IMR-90 (cell line): ENCODE measurements at regions not wholly inside any gene's neighbourhood (a gene's known extent, or its start where the extent isn't known, plus 50 kb on each side); places are given as distances from the start of the nearest gene placed in this dataset.

Experiments
- CEBPB ChIP-seq: IDR thresholded peaks from 2 replicates; pipeline ENCODE4 v1.6.1; 2012; ENCODE audit warnings: low read depth, low read length, improper control_type of control experiment
- CTCF ChIP-seq: conservative IDR thresholded peaks from 2 replicates; pipeline ENCODE4 v1.5.1; 2012; ENCODE audit warnings: mild to moderate bottlenecking, low read depth, low read length, improper control_type of control experiment
- MAZ ChIP-seq: IDR thresholded peaks from 2 replicates; pipeline ENCODE4 v1.6.1; 2012; ENCODE audit warnings: low read depth, mild to moderate bottlenecking, low read length, improper control_type of control experiment, moderate library complexity, borderline replicate concordance
- POLR2A ChIP-seq: IDR thresholded peaks from 2 replicates; pipeline ENCODE4 v1.6.1; 2012; ENCODE audit warnings: mild to moderate bottlenecking, low read depth, low read length
- RAD21 ChIP-seq: IDR thresholded peaks from 2 replicates; pipeline ENCODE4 v1.6.1; 2012; ENCODE audit warnings: low read length, improper control_type of control experiment
- RCOR1 ChIP-seq: IDR thresholded peaks from 2 replicates; pipeline ENCODE4 v1.6.1; 2012; ENCODE audit warnings: mild to moderate bottlenecking, low read length, improper control_type of control experiment; ENCODE audit not compliant: insufficient replicate concordance
- RFX5 ChIP-seq: IDR thresholded peaks from 2 replicates; pipeline ENCODE4 v1.8.0; 2012; ENCODE audit warnings: low read depth, mild to moderate bottlenecking, low read length, moderate library complexity
- SMC3 ChIP-seq: fragments of 150-350 bp; IDR thresholded peaks from 2 replicates; pipeline ENCODE4 v1.6.1; 2016; ENCODE audit warnings: low read depth, mild to moderate bottlenecking, antibody characterized with exemption, low read length, moderate library complexity
- USF2 ChIP-seq: fragments of 150-350 bp; IDR thresholded peaks from 2 replicates; pipeline ENCODE4 v1.6.1; 2017; ENCODE audit warnings: mild to moderate bottlenecking, antibody characterized with exemption, low read length, low read depth

GRCh38 chr3:77720460-77720971 lies 680.6 kb downstream of the ROBO2 start:
- no peak for TF ChIP-seq CTCF
- TF ChIP-seq RAD21: no peak
- TF ChIP-seq POLR2A: no peak
- no peak for TF ChIP-seq RFX5
- no peak for TF ChIP-seq USF2
- no peak for TF ChIP-seq MAZ
- TF ChIP-seq SMC3: no peak
- TF ChIP-seq CEBPB: no peak
- TF ChIP-seq RCOR1: no peak
